Stimulated activated CD8-positive, alpha-beta memory T cell treated with anti-CD3 and anti-CD28 coated beads, Interleukin-12 subunit alpha, Interleukin-12 subunit beta, amount 100 ng/mL, for 24 hours (primary cell): ENCODE measurements at regions not wholly inside any gene's neighbourhood (a gene's known extent, or its start where the extent isn't known, plus 50 kb on each side); places are given as distances from the start of the nearest gene placed in this dataset.
A peak's percentile ranks its signal among the peaks of the same experiment; 100 is the strongest.

Experiments
- DNase-seq: peaks from one replicate; pipeline ENCODE4 v3.0.0-alpha.2; 2020; ENCODE audit errors: extremely low read depth

DNA sequence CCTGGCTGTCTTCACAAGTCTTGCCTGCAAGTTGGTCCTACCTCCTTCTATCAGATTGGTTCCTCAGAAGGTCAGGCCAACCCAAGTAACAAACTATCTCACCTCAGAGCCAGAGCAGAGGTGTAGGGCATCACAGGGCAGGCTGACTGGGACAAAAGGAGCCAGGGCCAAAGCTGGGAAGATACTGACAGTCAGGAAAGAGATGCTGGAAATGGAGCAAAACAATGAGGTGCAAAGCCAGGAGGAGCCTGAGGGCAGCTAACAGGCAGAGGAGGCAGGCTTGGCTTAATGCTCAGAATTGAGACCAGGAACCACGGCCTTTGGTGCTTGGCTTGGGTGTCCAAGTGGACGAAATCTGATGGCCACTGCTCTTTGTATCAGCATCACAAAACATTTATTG lies 68.4 kb upstream of the PNMA1 start:
- DNase-seq = no peak

DNA sequence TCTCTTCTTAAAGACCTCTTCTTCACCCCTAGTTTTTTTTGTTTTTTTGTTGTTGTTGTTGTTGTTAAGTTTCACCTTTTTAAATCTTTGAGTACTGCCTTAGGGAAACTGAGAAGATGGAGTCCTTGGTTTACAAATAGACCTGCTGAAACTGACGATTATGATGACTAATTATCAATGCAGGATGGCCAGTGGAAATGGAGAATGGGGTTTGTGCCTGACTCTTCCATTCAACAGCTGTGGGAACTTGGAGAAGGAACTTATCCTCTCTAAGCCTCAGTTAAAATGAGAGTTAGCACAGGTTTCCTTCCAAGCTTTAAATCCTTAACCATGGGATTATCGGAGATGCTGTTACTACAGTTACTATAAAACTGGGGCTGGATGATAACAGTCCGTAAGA lies 66.7 kb upstream of the PNMA1 start:
- no peak for DNase-seq

DNA sequence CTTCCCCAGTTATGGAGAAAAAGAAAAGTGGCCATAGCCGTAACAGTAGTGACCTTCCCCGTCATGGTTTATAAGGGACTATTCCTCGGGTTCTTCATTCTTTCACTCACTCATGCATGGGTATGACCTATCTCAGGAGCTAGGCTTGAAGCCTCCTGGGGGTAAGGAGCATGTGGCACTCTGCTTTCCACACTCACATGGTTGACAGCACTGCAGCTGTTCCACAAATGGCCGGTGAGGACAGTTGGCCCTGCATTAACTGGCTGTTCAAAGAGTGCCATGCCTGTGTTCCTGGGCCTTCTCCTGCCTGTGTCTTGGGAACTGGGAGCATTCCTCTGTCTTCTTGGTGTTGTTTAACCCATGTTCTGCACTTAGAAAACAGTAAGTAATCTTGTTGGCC lies 66.2 kb upstream of the PNMA1 start:
- DNase-seq = no peak

DNA sequence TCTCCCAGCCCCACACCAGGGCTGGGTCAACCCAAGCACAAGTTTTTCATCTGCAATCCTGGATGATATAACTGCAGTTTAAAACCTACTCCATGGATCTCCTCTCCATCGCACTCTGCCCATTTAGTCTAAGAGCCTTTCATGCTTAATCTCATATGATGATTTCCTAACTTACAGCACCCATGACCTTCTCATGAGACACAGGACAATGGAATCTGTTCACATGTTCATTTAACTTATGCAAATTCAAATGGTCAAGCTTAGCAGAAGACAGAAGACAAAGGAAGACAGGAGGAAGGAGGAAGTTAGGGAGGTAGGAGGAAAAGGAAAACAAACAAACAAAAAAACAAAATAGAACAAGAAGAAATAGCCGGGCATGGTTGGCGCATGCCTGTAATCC lies 64.6 kb upstream of the PNMA1 start:
- no peak for DNase-seq

DNA sequence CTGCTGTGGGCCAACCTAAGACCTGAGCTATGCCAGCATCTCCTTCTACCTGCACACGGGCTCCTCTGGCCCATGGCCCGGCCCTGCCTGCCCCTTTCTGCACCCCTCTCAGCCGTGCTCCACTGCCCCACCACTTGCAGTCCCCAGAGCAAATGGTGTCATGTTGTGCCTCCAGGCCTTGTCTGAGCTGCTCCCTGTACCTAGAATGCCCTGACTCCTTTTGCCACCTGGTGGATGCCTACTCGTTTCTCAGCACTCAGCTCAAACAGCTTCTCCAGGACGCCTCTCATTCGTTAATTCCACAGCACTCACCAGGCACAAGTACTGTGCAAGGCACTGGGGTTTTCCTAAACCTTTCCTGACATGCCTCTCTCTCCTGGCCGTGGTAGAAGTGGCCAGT lies 63.2 kb upstream of the PNMA1 start:
- no peak for DNase-seq

DNA sequence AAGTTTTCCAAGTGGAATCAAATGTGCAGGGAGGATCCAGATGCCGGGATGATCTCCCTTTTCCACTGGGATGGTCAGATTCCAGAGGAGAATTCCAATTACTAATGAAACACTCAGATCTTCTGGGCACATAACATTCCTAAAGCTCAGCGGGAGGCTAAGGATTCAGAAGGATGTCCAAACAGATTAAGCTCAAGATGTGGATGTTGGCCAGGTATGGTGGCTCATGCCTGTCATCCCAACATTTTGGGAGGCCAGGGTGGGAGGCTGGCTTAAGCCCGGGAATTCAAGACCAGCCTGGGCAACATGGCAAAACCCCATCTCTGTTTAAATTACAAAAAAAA lies 62.0 kb upstream of the PNMA1 start:
- DNase-seq = no peak

DNA sequence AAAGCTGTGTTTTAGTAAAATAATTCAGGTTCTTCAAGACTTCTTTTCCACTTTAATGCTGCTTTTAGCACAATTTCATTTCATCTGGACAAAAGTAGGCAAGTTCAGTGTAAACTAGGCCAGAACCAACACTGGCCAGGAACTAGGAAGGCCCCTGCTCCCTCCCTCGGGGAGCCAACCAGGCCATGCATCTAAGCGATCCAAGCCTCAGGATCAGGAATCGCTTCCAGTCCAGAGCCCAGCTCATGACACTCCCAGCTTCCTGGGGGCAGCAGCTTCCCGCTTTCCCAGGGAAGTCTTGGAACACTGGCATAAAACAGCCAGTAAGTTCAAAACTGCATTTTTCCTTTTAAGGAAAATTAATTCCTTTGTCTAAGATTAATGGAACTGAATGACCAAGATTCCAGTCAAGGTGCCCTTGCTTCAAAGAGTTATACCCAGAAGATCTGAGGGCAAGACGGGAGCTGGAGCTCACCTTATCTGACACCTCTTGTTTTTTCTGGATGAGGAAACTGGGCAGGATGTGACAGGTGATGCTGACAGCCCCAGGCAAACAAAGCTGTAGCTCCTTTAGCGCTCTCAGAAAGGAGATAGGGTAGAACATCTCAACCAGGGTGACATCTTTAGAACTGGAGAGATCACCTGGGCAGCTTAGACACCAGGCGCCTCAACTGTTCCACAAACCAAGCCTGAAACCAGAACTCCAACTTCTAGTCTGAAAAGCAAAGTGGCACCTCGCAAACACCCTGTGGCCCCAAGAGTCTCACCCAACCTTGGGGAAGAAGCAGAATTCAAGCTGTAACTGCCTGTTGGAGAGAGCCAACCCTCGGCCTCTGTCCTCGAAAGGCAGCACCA lies 61.4 kb upstream of the PNMA1 start:
- no peak for DNase-seq

DNA sequence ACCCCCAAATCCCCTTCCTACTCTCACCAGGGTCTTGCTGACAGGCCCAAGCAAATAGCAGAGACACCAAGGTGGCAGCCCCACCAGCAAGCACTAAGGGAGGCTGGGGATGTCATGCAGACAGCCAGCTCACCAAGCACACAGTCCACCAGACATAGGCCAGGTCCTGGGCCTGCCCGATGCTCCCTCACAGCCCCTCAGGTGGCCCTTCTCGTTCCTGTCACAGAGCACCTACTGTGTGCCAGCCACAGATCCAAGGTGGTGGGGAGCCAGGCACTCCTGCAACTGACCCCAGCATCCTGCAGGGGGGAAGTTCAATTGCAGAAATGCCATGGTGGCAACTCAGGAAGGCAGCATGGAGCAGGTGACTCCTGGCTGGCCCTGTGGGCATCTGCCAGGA lies 60.5 kb upstream of the PNMA1 start:
- no peak for DNase-seq

DNA sequence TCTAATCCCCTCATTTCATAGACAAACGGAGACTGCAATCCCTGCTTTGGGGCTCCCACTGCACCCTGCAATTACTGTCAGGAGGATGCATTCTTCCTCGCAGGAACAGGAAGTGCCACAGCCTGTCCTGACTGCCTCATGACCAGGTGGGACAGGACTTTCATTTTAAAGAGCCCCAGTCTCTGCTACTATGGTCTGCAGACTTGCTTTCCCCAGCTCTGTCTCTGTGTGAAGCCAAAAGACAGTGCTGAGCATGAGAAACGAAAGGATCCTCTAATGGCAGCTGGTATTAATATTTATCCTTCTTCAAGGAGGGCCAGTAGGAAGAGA lies 60.0 kb upstream of the PNMA1 start:
- DNase-seq = no peak

DNA sequence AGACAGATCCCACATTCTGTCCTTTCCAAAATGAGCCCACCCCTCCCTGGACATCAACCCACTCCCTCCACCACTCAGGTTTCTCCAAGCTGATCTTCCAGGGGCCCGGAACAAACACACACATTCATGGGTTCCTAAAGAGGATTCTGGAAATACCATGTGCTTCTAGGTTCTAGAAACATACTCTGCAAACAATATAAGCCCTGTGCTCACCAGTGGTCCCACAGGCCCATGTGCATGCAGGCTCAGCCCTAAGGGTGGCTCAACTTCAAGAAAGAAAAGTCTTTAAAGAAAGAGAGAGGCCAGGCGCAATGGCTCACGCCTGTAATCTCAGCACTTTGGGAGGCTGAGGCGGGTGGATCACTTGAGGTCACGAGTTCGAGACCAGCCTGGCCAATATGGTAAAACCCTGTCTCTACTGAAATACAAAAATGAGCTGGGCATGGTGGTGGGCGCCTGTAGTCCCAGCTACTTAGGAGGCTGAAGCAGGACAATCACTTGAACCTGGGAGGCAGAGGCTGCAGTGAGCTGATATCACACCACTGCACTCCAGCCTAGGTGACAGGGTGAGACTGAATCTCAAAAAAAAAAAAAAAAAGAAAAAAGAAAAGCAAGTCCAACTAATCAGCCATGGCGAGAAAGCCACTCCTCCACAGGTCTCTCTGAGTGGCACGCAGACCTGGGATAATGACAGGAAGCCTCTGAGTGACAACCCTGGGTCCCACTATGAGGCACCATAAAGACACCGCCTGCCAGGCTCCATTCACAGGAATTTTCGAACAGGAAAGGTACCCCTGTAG lies 59.5 kb upstream of the PNMA1 start:
- DNase-seq = no peak

DNA sequence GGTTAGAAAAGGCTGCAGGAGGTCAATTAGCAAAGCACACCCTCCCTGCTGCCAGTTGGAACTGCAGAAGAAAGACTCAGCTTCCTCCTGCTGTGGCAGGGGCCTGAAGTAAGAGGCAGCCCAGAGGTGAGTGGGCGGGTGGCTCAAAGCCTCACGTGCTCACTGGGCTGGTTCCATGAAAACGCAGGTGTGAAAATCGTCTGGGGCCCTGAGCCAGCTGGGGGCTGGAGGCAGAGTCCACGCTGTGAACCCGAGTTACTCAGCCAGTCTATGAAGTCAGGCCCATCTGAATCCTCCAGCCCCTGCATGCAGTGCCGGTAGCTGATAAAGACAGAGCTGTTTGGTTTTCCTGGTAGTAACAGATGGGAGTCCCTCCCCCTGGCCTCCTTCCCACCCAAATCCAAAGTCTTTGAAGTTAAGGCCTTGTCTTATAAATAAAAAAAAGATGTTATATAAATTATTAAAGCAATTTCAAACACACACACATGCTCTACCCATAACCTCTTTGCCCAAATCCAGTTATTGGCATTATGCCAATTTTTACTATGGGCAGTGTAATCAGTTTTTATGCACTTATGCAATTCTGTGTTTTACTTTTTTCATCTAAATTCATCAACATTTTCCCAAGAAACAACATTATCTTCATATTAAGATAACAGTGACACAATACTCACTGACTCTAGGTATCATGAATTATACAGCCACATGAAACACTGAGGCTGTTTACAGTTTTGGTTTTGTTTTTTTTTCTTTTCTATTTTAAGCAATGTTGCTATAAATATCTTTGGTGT lies 57.9 kb upstream of the PNMA1 start:
- DNase-seq = peak; percentile 57

DNA sequence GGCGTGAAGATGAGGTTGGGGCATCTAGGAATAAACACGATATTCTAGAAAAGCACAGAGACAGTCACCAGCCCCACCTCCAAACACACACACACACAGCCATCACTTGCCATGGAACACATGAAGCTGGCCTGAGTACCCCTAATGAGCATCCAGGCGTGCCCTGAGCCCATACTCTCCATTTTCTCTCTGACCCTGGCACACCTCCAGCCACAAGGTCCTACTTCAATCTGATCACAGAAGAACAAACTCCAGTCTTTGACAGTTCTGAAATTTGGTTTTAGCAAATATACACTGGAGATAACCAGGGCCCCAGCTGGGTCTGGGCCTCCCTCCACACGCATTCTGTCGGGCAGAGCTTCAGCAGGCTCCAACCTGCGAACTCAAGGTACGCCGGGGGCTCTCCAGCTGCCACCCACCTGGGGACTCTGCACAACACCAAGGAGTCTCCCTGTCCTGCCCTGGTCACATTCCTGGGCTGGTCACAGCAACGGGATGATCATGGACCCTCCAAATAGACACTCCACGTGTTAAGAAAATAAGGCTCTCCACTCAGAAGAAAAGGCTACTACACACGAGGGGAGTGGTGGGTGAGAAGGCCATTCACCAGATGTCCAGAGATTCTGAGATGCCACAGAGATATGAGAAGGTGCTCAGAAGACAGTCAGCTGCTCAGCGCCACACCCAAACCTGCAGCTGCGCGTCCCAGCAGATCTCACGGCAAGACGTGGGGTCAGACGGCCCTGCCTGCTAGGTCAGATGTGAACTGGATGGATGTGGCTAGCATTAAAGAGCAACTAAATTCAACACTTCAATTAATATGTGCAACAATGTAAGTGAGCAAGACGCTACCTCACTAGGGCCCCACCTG lies 57.0 kb upstream of the PNMA1 start:
- DNase-seq = no peak

DNA sequence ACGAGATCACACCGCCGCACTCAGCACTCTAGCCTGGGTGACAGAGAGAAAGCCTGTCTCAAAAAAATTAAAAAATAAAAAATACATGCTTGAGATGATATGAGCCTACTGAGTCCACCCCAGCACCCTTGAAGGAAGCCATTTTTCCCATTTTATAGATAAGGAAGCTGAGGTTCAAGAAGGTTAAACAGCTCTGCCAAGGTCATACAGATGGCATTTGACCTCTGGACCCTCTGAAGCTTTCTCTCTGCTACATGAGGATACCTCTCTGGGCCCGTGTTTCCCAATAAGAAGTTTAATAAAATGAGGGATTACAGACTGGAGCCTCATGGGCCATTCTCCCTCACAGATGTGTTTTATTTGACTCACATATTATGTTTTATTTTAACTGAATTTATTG lies 53.9 kb upstream of the PNMA1 start:
- no peak for DNase-seq

DNA sequence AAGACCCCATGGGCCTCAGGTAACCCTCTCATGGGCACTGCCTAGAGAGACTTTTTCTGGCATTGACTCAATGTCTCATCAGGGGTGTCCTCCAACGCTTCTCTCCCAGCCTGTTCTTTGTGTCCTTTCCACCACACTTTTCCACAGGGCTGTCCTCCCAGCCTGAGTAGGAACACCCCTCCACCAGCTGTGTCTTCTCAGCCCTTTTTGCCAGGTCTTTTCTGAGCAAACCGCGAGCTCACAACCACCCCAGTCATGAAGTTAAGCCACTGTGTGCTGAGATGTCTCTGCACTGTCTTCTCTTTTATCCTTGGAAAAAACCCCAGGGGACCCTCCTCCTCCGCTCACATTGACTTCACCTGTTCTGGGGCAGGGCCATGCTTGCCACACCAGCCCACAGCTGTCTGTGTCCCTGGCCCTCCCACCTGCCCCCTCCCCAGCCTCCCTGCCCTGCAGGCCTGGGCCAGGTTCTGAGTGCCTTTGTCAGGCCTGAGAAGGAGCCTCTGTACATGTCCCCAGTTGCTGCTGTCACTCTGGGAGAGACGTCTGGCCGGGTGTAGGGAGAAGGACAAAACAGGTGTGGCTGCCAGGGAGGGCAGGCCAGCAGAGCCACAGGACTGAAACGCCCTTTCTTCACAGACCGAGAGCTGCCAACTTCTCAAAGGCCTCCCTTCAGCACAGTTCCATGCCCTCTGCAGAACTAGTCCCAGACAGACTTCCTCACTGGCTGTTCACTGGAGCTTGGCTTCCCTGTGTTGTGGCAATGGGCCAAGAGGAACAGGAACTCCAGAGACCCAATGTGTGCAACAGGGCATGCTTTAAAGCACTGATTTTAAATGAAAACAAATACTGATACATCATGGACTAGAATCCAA lies 50.5 kb upstream of the PNMA1 start:
- DNase-seq = no peak
